Cerebellar nuclear complex (tissue), 1 donor: ENCODE measurements at regions not wholly inside any gene's neighbourhood (a gene's known extent, or its start where the extent isn't known, plus 50 kb on each side); places are given as distances from the start of the nearest gene placed in this dataset.
"Not testable (repeated sequence)": the region's sequence is repeated elsewhere in the genome, so short reads cannot be mapped to it uniquely, and the experiment has no call there.

Experiments used
- DNase-seq, 2 experiments: peaks; one replicate each; lab custom pipeline; 2025; lab: John Stamatoyannopoulos, UW

GRCh38 chr1:121519042-121519755 is 334.4 kb downstream of the SRGAP2C start:
- DNase-seq = peak; percentile 66 to 84

GRCh38 chr1:121519756-121520286 is 335.0 kb downstream of the SRGAP2C start:
- DNase-seq = not testable (repeated sequence)

- DNase-seq = no peak
Observed at GRCh38 chr1:121522061-121522759, 337.4 kb downstream of the SRGAP2C start.

GRCh38 chr1:121523112-121523511 is 338.3 kb downstream of the SRGAP2C start:
- not testable (repeated sequence) for DNase-seq

- no peak for DNase-seq
Observed at GRCh38 chr1:121525355-121525754, 340.6 kb downstream of the SRGAP2C start.

DNA sequence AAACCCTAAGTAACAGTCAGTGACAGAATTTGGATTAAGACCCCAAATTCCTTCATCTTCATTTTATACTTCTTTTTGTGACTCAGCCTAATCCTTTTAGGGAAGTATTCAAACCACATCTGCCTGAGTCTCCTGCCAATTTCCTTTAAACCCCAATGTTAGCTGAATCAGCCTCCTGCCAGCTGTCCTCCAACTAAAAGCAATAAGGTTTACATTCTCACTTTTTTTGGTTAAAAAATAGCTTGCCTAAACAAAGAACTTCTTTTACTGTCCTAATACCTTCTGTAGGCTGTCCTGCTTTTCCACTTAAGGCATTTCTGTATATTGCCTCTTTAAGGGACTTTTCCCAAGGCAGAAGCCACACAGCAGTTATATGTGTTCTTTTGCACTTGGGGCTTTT is 344.2 kb downstream of the SRGAP2C start:
- not testable (repeated sequence) for DNase-seq

DNA sequence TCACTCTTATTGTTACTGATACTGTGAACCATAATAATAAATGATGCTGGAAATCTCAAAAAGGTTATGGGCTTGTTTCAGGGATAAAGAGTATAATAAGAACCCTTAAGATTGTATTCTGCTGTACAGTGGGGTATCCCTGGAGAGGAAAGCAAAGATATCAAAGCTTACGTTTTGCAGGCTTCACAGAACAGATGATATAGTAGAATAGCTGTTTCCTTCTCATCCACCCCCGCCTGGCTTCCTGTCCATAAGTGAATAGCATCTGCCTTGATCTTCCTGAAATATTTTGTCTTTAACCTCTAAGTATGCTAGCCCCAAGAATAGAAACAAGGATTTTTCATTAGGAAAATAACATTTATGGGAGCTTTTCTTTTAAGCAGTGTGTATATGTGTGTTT is 345.3 kb downstream of the SRGAP2C start:
- DNase-seq = not testable (repeated sequence)

DNA sequence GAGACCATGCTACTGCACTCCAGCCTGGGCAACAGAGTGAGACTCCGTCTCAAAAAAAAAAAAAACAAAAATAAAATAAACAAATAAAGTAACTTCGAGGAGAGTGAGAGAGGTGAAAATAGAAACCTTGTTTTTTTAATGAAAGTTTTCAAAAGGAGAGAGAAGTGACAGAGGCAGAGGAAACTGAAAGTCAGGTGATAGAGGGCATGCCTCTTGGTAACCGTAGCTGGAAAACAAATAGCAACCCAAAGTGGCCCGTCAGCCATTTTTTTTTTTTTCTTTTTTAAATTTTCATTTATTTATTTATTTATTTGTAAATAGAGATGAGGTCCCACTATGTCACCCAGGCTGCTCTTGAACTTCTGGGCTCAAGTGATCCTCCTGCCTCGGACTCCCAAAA is 347.0 kb downstream of the SRGAP2C start:
- DNase-seq = not testable (repeated sequence)

- not testable (repeated sequence) for DNase-seq
Observed at GRCh38 chr1:121538148-121538547, 353.4 kb downstream of the SRGAP2C start.

- DNase-seq = no peak
Observed at GRCh38 chr1:121538943-121539575, 354.3 kb downstream of the SRGAP2C start.

DNA sequence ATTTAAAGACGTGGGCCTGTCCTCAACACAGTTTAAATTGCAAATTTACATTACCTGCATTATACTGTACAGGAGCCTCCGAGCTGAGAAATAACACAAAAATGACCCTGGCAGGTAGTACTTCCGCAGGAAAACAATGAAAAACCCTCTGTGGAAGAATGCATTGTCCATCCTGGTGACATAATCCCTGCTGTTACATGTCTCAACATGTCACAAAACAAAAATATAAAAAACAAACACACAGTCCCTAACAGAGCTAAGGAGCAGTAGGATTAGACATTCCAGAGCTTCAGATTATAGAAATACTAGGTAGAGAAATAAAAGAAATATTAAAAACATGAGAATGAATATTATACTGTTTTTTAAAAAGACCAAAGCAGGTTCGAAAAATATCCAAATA is 359.2 kb downstream of the SRGAP2C start:
- not testable (repeated sequence) for DNase-seq

DNA sequence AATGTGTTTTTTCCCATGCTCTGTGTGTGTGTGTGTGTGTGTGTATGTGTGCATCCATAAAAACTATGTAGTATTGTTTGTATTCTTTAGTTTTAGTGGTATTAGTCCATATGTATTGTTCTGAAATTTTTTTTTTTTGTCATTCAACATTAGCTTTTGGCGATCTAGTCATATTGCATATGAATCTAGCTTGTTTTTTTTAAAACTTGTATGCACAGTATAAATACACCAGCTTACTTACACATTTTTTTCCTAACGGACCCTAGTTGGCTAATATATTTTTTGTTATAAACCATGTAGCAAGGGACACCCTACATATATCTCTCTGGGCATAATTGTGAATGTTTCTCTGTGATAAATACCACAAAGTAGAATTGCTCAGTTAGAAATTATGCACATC is 359.7 kb downstream of the SRGAP2C start:
- no peak for DNase-seq

DNA sequence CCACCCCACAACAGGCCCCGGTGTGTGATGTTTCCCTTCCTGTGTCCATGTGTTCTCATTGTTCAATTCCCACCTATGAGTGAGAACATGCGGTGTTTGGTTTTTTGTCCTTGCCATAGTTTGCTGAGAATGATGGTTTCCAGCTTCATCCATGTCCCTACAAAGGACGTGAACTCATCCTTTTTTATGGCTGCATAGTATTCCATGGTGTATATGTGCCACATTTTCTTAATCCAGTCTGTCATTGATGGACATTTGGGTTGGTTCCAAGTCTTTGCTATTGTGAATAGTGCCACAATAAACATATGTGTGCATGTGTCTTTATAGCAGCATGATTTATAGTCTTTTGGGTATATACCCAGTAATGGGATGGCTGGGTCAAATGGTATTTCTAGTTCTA is 361.1 kb downstream of the SRGAP2C start:
- not testable (repeated sequence) for DNase-seq

DNA sequence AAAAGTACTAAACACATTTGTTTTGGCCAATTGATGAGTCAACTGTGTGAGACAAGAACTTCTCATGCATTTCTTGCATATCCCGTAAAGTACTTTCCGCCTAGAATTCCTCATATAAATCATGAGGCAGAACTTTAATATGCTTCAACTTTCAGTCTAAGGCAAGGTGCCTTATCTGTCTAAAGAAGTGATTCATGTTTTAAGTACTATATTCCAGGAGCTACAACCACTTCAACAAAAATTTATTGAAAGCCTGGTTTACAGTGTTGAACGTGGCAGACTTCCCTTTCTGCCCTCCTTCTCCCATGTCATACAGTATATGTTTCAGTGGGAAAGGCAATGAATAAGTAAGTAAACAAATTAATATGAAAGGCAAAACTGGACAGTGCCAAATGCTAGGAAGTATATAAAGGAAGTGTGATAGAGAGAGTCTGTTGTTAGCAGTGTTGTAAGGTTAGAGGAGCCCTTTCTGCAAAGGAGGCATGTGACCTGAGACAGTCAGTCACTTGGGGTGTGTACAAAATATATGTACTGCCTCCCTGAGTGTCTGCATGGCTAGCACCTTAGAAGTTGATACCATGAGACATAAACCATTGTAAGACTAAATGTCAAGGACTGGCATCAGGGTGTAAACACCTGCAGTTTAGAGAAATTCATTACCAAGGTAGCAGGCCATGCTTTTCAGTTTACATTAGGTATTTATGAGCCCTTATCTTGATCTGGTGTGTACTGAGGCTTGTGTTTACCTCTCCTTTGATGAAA is 362.2 kb downstream of the SRGAP2C start:
- DNase-seq = no peak

- not testable (repeated sequence) for DNase-seq
Observed at GRCh38 chr1:121547726-121548125, 363.0 kb downstream of the SRGAP2C start.

GRCh38 chr1:121550817-121551216 is 366.0 kb downstream of the SRGAP2C start:
- not testable (repeated sequence) for DNase-seq

GRCh38 chr1:121551491-121551890 is 366.7 kb downstream of the SRGAP2C start:
- not testable (repeated sequence) for DNase-seq

GRCh38 chr1:121556560-121556959 is 371.8 kb downstream of the SRGAP2C start:
- DNase-seq = not testable (repeated sequence)

DNA sequence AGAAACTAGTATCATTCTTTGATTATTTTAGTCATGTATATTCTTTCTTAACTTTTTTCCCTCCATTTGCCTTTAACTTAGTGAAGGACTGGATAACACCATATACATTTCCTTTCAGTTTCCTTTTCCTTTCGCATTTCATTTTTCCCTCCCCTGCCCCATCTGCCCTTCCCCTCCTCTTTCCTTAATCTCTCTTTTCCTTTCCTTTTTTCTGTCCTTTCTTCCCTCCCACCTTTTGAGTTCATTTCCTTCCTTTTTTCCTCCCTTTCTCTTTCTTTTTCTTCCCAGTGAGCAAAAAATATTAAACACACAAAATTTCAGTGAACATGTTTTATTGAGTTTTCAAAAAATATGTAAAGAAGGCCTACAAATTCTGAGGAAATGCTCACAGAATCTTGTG is 373.3 kb downstream of the SRGAP2C start:
- DNase-seq = not testable (repeated sequence)

GRCh38 chr1:121558514-121558913 is 373.7 kb downstream of the SRGAP2C start:
- DNase-seq = no peak

DNA sequence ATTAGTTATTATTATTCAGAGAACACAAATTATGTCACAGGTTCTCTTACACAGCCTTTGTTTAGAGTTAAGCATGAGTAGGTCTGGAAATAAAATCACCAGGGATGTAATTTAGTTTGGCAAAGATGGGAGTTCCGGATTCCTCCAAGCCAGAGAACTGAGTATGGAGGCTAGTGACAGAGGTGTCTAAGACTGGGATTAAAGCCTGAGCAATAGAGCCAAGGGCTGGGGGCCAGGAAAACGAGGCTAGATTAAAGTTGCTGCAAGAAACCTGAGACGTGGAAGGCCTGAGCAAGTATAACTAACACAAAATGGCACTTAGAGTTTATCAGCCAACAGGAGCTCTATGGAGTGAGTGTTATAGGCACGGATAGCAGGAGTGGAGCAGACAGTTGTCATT is 381.6 kb downstream of the SRGAP2C start:
- DNase-seq = no peak

GRCh38 chr1:121569428-121569827 is 384.7 kb downstream of the SRGAP2C start:
- no peak for DNase-seq
